HEK293 (cell line): ENCODE measurements at regions not wholly inside any gene's neighbourhood (a gene's known extent, or its start where the extent isn't known, plus 50 kb on each side); places are given as distances from the start of the nearest gene placed in this dataset.

Experiments
- PATZ1 ChIP-seq: fragments of 450-650 bp; formaldehyde crosslinking; IDR thresholded peaks from 2 replicates; pipeline ENCODE4 v1.5.1; 2016; ENCODE audit warnings: missing biosample characterization, missing genetic modification characterization
- REST ChIP-seq: fragments of 450-650 bp; formaldehyde crosslinking; IDR thresholded peaks from 2 replicates; pipeline ENCODE4 v1.5.1; 2016; ENCODE audit warnings: missing biosample characterization, missing genetic modification characterization
- ZBTB21 ChIP-seq: fragments of 450-650 bp; formaldehyde crosslinking; IDR thresholded peaks from 2 replicates; pipeline ENCODE4 v1.5.1; 2017; ENCODE audit warnings: missing biosample characterization, missing genetic modification characterization
- ZBTB49 ChIP-seq: fragments of 450-650 bp; formaldehyde crosslinking; IDR thresholded peaks from 2 replicates; pipeline ENCODE4 v1.5.1; 2016; ENCODE audit warnings: missing biosample characterization, missing genetic modification characterization, low read depth
- ZNF121 ChIP-seq: fragments of 450-650 bp; formaldehyde crosslinking; IDR thresholded peaks from 2 replicates; pipeline ENCODE4 v1.5.1; 2016; ENCODE audit warnings: missing biosample characterization, missing genetic modification characterization
- ZNF280D ChIP-seq: fragments of 450-650 bp; formaldehyde crosslinking; IDR thresholded peaks from 2 replicates; pipeline ENCODE4 v1.5.1; 2016; ENCODE audit warnings: missing biosample characterization, missing genetic modification characterization
- ZNF423 ChIP-seq: fragments of 450-650 bp; formaldehyde crosslinking; IDR thresholded peaks from 2 replicates; pipeline ENCODE4 v1.5.1; 2016; ENCODE audit warnings: missing biosample characterization, missing genetic modification characterization
- ZNF660 ChIP-seq: fragments of 450-650 bp; IDR thresholded peaks from 2 replicates; pipeline ENCODE4 v1.5.1; 2018; ENCODE audit warnings: missing biosample characterization, mild to moderate bottlenecking, missing genetic modification characterization
- ZNF704 ChIP-seq: fragments of 450-650 bp; formaldehyde crosslinking; IDR thresholded peaks from 2 replicates; pipeline ENCODE4 v1.5.1; 2016; ENCODE audit warnings: missing biosample characterization, missing genetic modification characterization
- TF ChIP-seq, protein P1 (sequence below): fragments of 450-650 bp; formaldehyde crosslinking; IDR thresholded peaks from 2 replicates; pipeline ENCODE4 v1.5.1; 2016; ENCODE audit warnings: missing biosample characterization, missing genetic modification characterization
- TF ChIP-seq, protein P2 (sequence below): fragments of 450-650 bp; formaldehyde crosslinking; IDR thresholded peaks from 2 replicates; pipeline ENCODE4 v1.5.1; 2017; ENCODE audit warnings: missing biosample characterization, missing genetic modification characterization
- TF ChIP-seq, protein P3 (sequence below): sonication (generic); formaldehyde crosslinking; IDR thresholded peaks from 2 replicates; pipeline ENCODE4 v1.8.1; 2022; ENCODE audit warnings: mild to moderate bottlenecking, moderate library complexity, missing genetic modification reagents

DNA sequence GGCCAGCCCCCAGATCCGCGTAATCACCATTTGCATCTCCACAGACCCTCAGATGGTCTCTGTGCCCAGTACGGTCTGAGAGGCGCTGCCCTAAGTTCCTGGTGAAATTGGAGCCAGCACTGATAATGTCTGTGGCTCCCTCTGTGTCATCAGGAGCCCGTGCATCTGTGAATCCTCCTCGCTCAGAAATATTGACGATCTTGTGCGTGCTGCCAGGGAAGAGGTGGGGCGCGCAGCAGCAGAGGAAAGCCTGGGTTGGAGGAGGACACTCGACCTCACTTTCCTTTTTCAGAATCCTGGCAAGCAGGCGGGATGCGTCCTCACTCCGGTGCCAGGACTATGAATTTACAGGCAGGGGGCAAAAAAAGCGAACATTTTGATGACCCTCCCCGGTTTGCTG is 686.1 kb upstream of the SALL3 start:
- TF ChIP-seq ZBTB49 (tag by site-specific recombination) (no peak), ZNF121 (tag by site-specific recombination) (no peak), ZNF704 (tag by site-specific recombination) (no peak), REST (tag by site-specific recombination) (no peak), ZNF280D (tag by site-specific recombination) (no peak), ZNF423 (no peak), ZBTB21 (no peak), ZNF660 (tag by site-specific recombination) (no peak), PATZ1 (tag by site-specific recombination) (no peak)
- TF ChIP-seq, protein P1, sequence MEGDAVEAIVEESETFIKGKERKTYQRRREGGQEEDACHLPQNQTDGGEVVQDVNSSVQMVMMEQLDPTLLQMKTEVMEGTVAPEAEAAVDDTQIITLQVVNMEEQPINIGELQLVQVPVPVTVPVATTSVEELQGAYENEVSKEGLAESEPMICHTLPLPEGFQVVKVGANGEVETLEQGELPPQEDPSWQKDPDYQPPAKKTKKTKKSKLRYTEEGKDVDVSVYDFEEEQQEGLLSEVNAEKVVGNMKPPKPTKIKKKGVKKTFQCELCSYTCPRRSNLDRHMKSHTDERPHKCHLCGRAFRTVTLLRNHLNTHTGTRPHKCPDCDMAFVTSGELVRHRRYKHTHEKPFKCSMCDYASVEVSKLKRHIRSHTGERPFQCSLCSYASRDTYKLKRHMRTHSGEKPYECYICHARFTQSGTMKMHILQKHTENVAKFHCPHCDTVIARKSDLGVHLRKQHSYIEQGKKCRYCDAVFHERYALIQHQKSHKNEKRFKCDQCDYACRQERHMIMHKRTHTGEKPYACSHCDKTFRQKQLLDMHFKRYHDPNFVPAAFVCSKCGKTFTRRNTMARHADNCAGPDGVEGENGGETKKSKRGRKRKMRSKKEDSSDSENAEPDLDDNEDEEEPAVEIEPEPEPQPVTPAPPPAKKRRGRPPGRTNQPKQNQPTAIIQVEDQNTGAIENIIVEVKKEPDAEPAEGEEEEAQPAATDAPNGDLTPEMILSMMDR (tag by site-specific recombination), result no peak
- TF ChIP-seq, protein P2, sequence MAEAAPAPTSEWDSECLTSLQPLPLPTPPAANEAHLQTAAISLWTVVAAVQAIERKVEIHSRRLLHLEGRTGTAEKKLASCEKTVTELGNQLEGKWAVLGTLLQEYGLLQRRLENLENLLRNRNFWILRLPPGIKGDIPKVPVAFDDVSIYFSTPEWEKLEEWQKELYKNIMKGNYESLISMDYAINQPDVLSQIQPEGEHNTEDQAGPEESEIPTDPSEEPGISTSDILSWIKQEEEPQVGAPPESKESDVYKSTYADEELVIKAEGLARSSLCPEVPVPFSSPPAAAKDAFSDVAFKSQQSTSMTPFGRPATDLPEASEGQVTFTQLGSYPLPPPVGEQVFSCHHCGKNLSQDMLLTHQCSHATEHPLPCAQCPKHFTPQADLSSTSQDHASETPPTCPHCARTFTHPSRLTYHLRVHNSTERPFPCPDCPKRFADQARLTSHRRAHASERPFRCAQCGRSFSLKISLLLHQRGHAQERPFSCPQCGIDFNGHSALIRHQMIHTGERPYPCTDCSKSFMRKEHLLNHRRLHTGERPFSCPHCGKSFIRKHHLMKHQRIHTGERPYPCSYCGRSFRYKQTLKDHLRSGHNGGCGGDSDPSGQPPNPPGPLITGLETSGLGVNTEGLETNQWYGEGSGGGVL (tag by site-specific recombination), result no peak
- TF ChIP-seq, protein P3, sequence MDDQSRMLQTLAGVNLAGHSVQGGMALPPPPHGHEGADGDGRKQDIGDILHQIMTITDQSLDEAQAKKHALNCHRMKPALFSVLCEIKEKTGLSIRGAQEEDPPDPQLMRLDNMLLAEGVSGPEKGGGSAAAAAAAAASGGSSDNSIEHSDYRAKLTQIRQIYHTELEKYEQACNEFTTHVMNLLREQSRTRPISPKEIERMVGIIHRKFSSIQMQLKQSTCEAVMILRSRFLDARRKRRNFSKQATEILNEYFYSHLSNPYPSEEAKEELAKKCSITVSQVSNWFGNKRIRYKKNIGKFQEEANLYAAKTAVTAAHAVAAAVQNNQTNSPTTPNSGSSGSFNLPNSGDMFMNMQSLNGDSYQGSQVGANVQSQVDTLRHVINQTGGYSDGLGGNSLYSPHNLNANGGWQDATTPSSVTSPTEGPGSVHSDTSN, result no peak
